ENCODE measurements at regions not wholly inside any gene's neighbourhood (a gene's known extent, or its start where the extent isn't known, plus 50 kb on each side); places are given as distances from the start of the nearest gene placed in this dataset.
A peak's percentile ranks its signal among the peaks of the same experiment; 100 is the strongest.

- DNase-seq (ENCODE audit: low read depth): peak; percentile 71
Observed at GRCh38 chr4:139611391-139611790, 54.2 kb upstream of the MGST2 start.

- peak; percentile 36 for DNase-seq (ENCODE audit: low read depth)
Observed at GRCh38 chr4:139609647-139610046, 53.6 kb upstream of the SETD7 start.

- no peak for DNase-seq (ENCODE audit: low read depth)
Observed at GRCh38 chr4:139607502-139608060, 51.6 kb upstream of the SETD7 start.

GRCh38 chr4:139606579-139607501, 50.8 kb upstream of the SETD7 start:
- peak; percentile 36 for DNase-seq (ENCODE audit: low read depth)

- no peak for DNase-seq (ENCODE audit: low read depth)
Observed at GRCh38 chr4:139606103-139606502, 50.1 kb upstream of the SETD7 start.
